A172 (cell line): ENCODE measurements at regions not wholly inside any gene's neighbourhood (a gene's known extent, or its start where the extent isn't known, plus 50 kb on each side); places are given as distances from the start of the nearest gene placed in this dataset.
"Not testable (repeated sequence)": the region's sequence is repeated elsewhere in the genome, so short reads cannot be mapped to it uniquely, and the experiment has no call there.

Source experiments
- DNase-seq: peaks from one replicate; pipeline ENCODE4 v3.0.0-alpha.2; 2015; ENCODE audit warnings: low spot score

DNA sequence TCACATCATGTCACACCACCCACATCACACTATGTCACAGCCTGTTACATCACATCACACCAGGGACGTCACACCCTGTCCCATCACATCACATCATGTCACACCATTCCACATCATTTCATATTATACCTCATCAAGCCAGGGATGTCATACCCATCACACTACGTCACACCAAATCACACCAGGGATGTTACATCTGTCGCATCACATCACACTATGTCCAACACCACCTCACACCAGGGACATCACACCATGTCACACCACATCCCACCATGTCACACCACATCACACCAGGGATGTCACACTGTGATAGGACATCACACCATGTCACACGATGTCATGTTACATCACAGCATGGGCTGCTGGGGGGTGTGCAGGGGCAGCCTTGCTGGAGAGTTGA, 110.6 kb downstream of the TMEM121 start:
- DNase-seq = no peak

GRCh38 chr14:105637345-105637744, 111.0 kb downstream of the TMEM121 start:
- not testable (repeated sequence) for DNase-seq

GRCh38 chr14:105639969-105640931, 113.9 kb downstream of the TMEM121 start:
- not testable (repeated sequence) for DNase-seq

- DNase-seq = no peak
Observed at GRCh38 chr14:105641075-105641937, 114.9 kb downstream of the TMEM121 start.

DNA sequence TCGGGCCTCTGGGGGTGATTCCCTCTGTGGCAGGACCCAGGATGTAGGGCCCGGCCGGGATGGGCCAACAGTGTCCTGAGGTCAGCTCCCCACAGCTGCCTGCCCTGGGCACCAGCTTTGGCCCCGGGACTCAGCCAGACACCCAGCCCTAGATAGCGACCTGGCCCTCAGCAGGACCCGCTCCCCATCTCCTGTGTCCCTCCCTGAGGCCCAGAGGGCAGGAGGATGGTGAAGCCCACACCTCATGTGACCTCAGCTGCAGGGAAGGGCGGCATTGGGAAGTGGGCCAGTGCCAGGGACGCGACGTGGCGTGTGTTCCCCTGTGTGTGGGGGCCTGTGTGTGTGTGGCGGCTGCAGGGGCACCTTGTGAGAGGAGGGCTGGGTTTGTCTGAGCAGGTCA, 115.6 kb downstream of the TMEM121 start:
- DNase-seq = not testable (repeated sequence)

DNA sequence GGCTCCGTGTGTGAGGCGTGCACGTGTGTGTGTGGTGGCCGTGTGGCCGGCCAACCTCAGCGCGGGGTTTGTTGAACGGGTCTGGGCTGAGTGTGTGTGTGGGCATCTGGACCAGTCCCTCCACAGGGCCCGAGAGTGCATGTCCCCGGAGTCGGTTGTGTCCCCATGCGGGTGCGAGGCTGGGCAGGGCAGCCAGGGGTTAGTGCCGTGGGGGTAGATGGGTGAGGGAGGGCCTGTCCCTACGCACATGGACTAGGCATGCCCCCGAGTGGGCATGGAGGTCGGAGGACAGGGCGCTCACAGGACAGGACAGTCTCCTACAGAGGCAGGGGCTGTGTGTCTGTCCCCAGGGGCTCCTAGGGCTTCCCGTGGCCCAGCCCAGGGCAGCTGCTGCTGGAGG, 116.1 kb downstream of the TMEM121 start:
- not testable (repeated sequence) for DNase-seq

GRCh38 chr14:105643406-105644052, 117.1 kb downstream of the TMEM121 start:
- not testable (repeated sequence) for DNase-seq

DNA sequence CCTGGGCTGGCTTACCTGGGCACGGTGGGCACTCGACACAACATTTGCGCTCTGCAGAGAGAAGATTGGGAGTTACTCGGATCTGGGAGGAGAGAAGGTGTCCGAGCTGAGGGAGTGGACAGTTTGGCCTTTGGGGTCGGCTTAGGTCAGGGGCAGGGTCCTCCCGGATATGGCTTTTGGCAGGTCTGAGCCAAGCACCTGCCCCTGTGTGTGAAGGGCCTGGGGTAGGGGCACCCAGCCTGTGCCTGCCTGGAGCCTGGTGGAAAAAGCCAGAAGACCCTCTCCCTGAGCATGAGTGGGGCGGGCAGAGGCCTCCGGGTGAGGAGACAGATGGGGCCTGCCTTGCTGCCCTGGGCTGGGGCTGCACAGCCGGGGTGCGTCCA, 117.7 kb downstream of the TMEM121 start:
- not testable (repeated sequence) for DNase-seq

DNA sequence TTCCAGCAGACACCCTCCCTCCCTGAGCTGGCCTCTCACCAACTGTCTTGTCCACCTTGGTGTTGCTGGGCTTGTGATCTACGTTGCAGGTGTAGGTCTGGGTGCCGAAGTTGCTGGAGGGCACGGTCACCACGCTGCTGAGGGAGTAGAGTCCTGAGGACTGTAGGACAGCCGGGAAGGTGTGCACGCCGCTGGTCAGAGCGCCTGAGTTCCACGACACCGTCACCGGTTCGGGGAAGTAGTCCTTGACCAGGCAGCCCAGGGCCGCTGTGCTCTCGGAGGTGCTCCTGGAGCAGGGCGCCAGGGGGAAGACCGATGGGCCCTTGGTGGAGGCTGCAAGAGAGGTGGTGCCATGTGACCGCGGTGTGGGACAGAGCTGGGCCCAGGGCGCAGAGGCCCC, 118.1 kb downstream of the TMEM121 start:
- DNase-seq = not testable (repeated sequence)

DNA sequence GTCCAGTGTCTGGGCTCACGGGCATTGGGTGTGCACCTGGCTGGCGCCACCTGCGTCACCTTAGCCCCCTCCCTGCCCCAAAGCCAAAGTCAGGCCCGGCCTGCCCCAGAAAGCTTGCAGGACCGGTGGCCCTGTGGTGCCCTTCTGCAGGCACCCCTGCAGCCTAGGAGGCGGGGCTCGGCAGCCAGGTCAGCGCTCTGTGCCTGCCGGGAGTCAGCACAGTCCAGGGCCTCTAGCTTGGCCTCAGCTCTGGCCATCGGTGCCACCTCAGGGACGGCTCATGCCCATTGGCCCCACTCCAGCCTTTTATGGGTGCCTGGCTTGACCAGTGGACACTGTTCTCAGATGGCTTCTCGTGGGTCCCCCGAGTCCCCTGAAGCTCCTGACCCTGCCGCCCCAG, 118.5 kb downstream of the TMEM121 start:
- not testable (repeated sequence) for DNase-seq

DNA sequence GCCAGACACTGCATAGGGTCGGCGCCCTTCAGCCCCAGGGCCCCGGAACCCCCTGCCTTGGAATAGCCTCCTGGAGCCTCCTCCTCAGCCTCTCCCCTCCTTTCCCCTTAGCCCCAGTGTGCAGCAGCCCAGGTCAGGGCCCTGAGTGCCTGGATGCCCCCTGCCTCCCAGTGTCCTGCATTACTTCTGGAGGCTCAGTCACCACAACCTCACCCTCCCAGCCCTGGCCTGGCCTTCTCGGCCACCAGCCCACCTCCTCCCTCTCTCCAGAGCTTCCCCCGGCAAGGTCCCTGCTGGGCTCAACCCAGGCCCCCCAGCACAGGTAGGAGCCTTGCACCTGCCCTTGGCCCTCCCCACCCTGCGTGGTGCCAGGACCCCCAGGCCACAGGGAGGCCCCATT, 119.0 kb downstream of the TMEM121 start:
- DNase-seq = not testable (repeated sequence)

DNA sequence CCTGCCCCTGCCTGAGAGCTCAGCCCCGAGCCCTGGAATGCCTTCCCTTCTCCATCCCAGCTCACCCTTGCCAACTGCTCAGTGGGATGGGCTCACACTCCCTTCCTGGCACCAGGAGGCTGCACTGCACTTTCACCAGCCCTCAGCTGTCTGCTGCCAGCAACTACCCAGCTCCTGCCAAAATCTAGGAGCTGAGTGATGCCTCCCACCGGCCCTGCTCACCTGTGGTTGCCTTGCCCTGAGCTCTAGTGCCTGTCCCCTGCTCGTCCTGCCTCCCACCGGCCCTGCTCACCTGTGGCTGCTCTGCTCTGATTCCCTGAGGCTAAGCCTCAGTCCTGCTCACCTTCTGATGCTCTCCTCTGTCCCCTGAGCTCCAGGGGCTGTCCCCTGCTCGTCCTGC, 119.8 kb downstream of the TMEM121 start:
- no peak for DNase-seq

DNA sequence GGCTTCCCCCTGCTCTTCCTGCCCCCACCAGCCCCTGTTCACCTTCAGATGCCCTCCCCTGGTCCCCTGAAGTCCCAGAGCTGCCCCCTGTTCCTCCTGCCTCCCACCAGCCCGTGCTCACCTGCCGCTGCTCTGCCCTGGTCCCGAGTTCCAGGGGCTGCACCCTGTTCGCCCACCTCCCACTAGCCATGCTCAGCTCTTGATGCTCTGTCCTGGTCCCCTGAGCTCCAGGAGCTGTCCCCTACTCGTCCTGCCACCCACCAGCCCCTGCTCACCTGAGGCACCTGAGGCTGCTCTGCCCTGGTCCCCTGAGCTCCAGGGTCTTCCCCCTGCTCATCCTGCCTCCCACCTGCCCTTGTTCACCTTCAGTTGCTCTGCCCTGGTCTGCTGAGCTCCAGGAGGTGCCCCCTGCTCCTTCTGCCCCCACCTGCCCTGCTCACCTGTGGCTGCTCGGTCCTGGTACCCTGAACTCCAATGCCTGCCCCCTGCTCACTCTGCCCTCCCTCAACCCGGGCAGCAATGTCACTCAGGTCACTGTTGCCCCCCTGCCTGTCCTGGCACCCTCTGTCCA, 120.4 kb downstream of the TMEM121 start:
- DNase-seq = not testable (repeated sequence)

GRCh38 chr14:105647426-105647783, 121.0 kb downstream of the TMEM121 start:
- not testable (repeated sequence) for DNase-seq

DNA sequence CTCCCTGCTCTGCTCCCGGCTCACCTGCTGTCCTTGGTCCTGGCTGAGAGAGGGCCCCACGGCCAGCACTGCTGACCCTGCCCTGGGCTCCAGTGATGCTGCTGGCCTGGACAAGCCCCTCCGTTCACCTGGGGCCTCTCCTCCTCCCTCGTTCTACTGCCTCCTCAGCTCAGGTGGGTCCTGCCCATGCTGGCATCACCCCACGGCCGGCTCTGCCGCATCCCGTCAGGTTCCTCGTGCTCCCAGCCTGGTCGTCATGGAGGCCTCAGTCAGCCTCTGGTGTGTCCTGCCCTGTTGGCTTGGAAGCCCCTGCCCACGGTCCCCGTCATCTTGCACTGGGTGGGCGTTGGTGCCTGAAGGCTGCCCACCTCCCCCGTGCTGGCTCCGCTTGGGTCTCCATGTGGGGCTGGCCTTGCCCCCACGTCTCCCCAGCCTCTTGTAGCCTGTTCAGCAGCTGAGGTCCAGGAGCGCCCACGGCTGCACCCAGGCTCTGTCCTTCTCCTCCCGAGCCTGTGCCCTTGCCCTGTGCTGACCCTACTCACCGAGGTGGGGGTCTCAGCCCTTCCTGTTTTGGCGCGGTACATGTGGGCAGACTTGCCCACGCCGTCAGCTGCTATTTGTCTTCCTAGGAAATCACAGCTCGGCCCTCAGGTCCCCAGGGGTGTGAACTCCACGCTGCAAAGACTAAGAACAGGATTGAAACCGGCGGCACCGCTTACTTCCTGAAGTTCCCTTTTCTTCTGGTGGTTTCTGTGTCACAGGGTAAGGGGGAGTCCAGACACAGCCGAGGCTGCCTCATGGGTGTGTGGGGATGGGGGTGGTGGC, 121.6 kb downstream of the TMEM121 start:
- no peak for DNase-seq

GRCh38 chr14:105648609-105649535, 122.5 kb downstream of the TMEM121 start:
- DNase-seq = not testable (repeated sequence)

DNA sequence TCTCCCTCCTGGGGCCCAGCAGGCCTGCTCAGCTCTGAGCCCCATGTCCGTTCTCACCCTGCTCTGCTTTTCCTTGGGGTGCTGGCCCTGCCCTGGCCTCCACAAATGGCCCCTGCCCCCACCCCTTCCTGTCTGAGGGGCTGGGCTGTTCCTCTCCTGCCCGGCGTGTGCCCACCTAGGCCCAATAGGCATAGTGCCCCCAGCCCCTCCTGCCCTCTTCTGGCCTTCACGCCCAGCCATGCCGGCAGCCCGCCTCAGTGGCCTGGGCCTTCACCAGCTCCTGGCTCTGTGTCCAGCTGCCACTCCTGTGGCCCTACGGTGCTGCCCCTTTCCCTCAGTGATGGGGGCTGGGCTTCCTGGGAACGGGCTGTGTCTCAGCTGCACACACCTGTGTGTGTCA, 125.9 kb downstream of the TMEM121 start:
- not testable (repeated sequence) for DNase-seq

DNA sequence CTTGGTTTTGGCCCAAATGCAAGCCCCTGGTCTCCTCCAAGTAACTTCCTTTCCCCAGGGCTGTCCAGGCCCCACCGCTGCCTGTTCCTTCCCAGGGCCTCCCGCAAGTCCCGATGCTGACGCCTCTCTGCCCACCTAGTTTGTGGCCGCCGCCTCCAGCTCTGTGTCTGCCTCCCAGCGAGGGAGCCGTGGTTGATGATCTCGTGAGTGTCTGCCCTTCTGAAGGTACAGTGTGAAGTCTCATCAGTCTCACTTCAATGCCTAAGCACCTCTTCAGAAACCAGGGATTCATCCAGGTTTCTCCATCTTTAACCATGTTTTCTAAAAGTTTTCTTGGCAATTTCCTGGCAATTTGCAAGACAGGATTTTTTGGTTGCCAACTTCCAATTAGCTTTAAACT, 127.5 kb downstream of the TMEM121 start:
- not testable (repeated sequence) for DNase-seq

DNA sequence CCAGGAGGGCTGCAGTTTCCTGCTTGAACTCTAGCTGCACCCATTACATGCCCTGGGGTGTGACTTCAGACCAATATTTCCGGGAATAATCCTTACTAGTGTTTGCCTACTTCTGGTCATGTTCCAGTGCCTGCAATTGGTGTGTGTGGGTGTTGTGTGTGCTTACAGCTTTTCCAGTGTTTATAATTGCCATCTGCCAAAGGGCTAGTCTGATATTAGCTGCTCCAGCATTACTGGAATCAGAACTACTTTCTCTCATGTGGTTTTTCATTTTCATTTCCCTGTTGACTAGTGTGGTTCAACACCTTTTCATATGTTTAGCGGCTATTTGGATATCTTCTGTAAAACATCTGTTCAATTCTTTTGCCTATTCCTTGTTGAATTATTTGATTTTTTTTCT, 132.9 kb downstream of the TMEM121 start:
- not testable (repeated sequence) for DNase-seq
